HG02642 (cell line): ENCODE measurements at regions not wholly inside any gene's neighbourhood (a gene's known extent, or its start where the extent isn't known, plus 50 kb on each side); places are given as distances from the start of the nearest gene placed in this dataset.
"Not testable (repeated sequence)": the region's sequence is repeated elsewhere in the genome, so short reads cannot be mapped to it uniquely, and the experiment has no call there.

ENCODE experiments used
- ATAC-seq: cut with Tn5 transposase; IDR thresholded peaks from one replicate; pipeline ENCODE4 v1.9.1; 2021; ENCODE audit warnings: mild to moderate bottlenecking; ENCODE audit not compliant: unreplicated experiment, poor library complexity

GRCh38 chr4:33914386-33914785 lies 2329.9 kb downstream of the ARAP2 start:
- no peak for ATAC-seq

- no peak for ATAC-seq
Measured at GRCh38 chr4:33923469-33923868, 2320.8 kb downstream of the ARAP2 start.

GRCh38 chr4:33924239-33924638 lies 2320.1 kb downstream of the ARAP2 start:
- no peak for ATAC-seq

GRCh38 chr4:33924811-33925210 lies 2319.5 kb downstream of the ARAP2 start:
- no peak for ATAC-seq

- no peak for ATAC-seq
Measured at GRCh38 chr4:33930497-33930896, 2313.8 kb downstream of the ARAP2 start.

GRCh38 chr4:33931026-33931425 lies 2313.3 kb downstream of the ARAP2 start:
- no peak for ATAC-seq

GRCh38 chr4:33940281-33940680 lies 2304.0 kb downstream of the ARAP2 start:
- no peak for ATAC-seq

GRCh38 chr4:33941854-33942253 lies 2302.5 kb downstream of the ARAP2 start:
- ATAC-seq = no peak

GRCh38 chr4:33948921-33949320 lies 2295.4 kb downstream of the ARAP2 start:
- ATAC-seq = no peak

GRCh38 chr4:33953848-33954247 lies 2290.5 kb downstream of the ARAP2 start:
- not testable (repeated sequence) for ATAC-seq

- ATAC-seq = no peak
Measured at GRCh38 chr4:33954759-33955158, 2289.6 kb downstream of the ARAP2 start.

GRCh38 chr4:33959519-33959918 lies 2284.8 kb downstream of the ARAP2 start:
- ATAC-seq = no peak

- ATAC-seq = no peak
Measured at GRCh38 chr4:33961761-33962160, 2282.6 kb downstream of the ARAP2 start.

GRCh38 chr4:33966808-33967207 lies 2277.5 kb downstream of the ARAP2 start:
- ATAC-seq = no peak

GRCh38 chr4:33974270-33974669 lies 2270.0 kb downstream of the ARAP2 start:
- ATAC-seq = no peak

GRCh38 chr4:33975995-33976394 lies 2268.3 kb downstream of the ARAP2 start:
- no peak for ATAC-seq

GRCh38 chr4:33979781-33980180 lies 2264.5 kb downstream of the ARAP2 start:
- not testable (repeated sequence) for ATAC-seq

GRCh38 chr4:33980361-33980760 lies 2264.0 kb downstream of the ARAP2 start:
- ATAC-seq = no peak

GRCh38 chr4:33989820-33990443 lies 2254.4 kb downstream of the ARAP2 start:
- no peak for ATAC-seq

GRCh38 chr4:33996075-33996718 lies 2248.1 kb downstream of the ARAP2 start:
- ATAC-seq = no peak

- no peak for ATAC-seq
Measured at GRCh38 chr4:33998291-33998690, 2246.0 kb downstream of the ARAP2 start.

GRCh38 chr4:34000356-34000755 lies 2244.0 kb downstream of the ARAP2 start:
- ATAC-seq = no peak
